ENCODE measurements at regions not wholly inside any gene's neighbourhood (a gene's known extent, or its start where the extent isn't known, plus 50 kb on each side); places are given as distances from the start of the nearest gene placed in this dataset.

- TF ChIP-seq ARNT (IDR thresholded peaks at IDR 0.05) = no peak
- TF ChIP-seq BHLHE40 (IDR thresholded peaks at IDR 0.05; ENCODE audit: borderline replicate concordance) = no peak
- no peak for TF ChIP-seq FOXM1 (IDR thresholded peaks at IDR 0.05; ENCODE audit: borderline replicate concordance)
- no peak for TF ChIP-seq SP1 (IDR thresholded peaks at IDR 0.05)
- TF ChIP-seq TARDBP (IDR thresholded peaks at IDR 0.05) = no peak
- TF ChIP-seq ELF4 (IDR thresholded peaks at IDR 0.05) = no peak
- TF ChIP-seq FOXA1 (IDR thresholded peaks at IDR 0.05) = no peak
- TF ChIP-seq ZNF384 (IDR thresholded peaks at IDR 0.05) = no peak
- no peak for TF ChIP-seq HDGF (IDR thresholded peaks at IDR 0.05; ENCODE audit: borderline replicate concordance)
- TF ChIP-seq L3MBTL2 (conservative IDR thresholded peaks at IDR 0.05) = no peak
- no peak for TF ChIP-seq SUZ12 (IDR thresholded peaks at IDR 0.05)
- TF ChIP-seq FOXK2 (IDR thresholded peaks at IDR 0.05) = no peak
- no peak for TF ChIP-seq PKNOX1 (IDR thresholded peaks at IDR 0.05)
Observed at GRCh38 chr1:214155987-214156625, 124.9 kb upstream of the SMYD2 start.
